ENCODE measurements at regions not wholly inside any gene's neighbourhood (a gene's known extent, or its start where the extent isn't known, plus 50 kb on each side); places are given as distances from the start of the nearest gene placed in this dataset.

- no peak for TF ChIP-seq ZNF18 (CRISPR knock-in tag; IDR thresholded peaks at IDR 0.05; ENCODE audit: insufficient replicate concordance)
- TF ChIP-seq ZNF3 (CRISPR knock-in tag; IDR thresholded peaks at IDR 0.05): no peak
- no peak for TF ChIP-seq ZNF574 (CRISPR knock-in tag; IDR thresholded peaks at IDR 0.05)
- no peak for TF ChIP-seq CSRNP2 (CRISPR knock-in tag; conservative IDR thresholded peaks at IDR 0.05; ENCODE audit: low read depth)
- TF ChIP-seq MLXIP (CRISPR knock-in tag; IDR thresholded peaks at IDR 0.05; ENCODE audit: borderline replicate concordance): no peak
- TF ChIP-seq ZNF142 (CRISPR knock-in tag; IDR thresholded peaks at IDR 0.05): no peak
- TF ChIP-seq ZNF383 (CRISPR knock-in tag; IDR thresholded peaks at IDR 0.05; ENCODE audit: borderline replicate concordance): no peak
- TF ChIP-seq E2F2 (CRISPR knock-in tag; IDR thresholded peaks at IDR 0.05; ENCODE audit: borderline replicate concordance): no peak
- no peak for TF ChIP-seq ZFP82 (CRISPR knock-in tag; IDR thresholded peaks at IDR 0.05; ENCODE audit: borderline replicate concordance)
- TF ChIP-seq ZNF367 (CRISPR knock-in tag; IDR thresholded peaks at IDR 0.05; ENCODE audit: borderline replicate concordance): no peak
These were observed 85.3 kb downstream of the LINC00237 start (continued) for GRCh38 chr20:21020659-21021471.
